Gastroesophageal sphincter (tissue), 4 donors: ENCODE measurements at regions not wholly inside any gene's neighbourhood (a gene's known extent, or its start where the extent isn't known, plus 50 kb on each side); places are given as distances from the start of the nearest gene placed in this dataset.

Experiments
- ATAC-seq: fragments of 150-250 bp; one replicate; pipeline ENCODE4 v1.9.1; 2016; ENCODE audit warnings: mild to moderate bottlenecking, moderate library complexity
- H3K27ac ChIP-seq, 4 donors: fragments of 200-600 bp; sonication (generic) in 3 of 4; 1 replicate in 3 of 4; 2 replicates in 1 of 4; pipeline ENCODE4 v1.5.1; 2016 to 2019
- H3K27me3 ChIP-seq: fragments of 200-600 bp; sonication (generic); one replicate; pipeline ENCODE4 v1.5.1; 2019
- H3K36me3 ChIP-seq, 2 donors: fragments of 200-600 bp; sonication (generic); one replicate each; pipeline ENCODE4 v1.5.1; 2019; ENCODE audit warnings: control low read depth in 1 of 2
- H3K4me1 ChIP-seq, 3 donors: fragments of 200-600 bp; sonication (generic); 1 replicate in 2 of 3; 2 replicates in 1 of 3; pipeline ENCODE4 v1.5.1; 2016 to 2019; ENCODE audit warnings: control low read depth in 2 of 3
- H3K4me3 ChIP-seq, 2 donors: fragments of 200-600 bp; sonication (generic); one replicate each; pipeline ENCODE4 v1.5.1; 2019; ENCODE audit warnings: mild to moderate bottlenecking in 1 of 2, moderate library complexity in 1 of 2
- H3K9me3 ChIP-seq, 3 donors: fragments of 200-600 bp; sonication (generic); one replicate each; pipeline ENCODE4 v1.5.1; 2017 to 2019; ENCODE audit warnings: control low read depth in 2 of 3
- EP300 ChIP-seq: sonication (generic); formaldehyde crosslinking; IDR thresholded peaks from one replicate; pipeline ENCODE4 v1.6.1; 2017; ENCODE audit warnings: antibody characterized with exemption, mild to moderate bottlenecking
- POLR2A ChIP-seq, 2 donors: fragments of 450-650 bp; IDR thresholded peaks; one replicate each; pipeline ENCODE4 v1.6.1; 2017; ENCODE audit warnings: antibody characterized with exemption in 2 of 2, mild to moderate bottlenecking in 2 of 2, moderate library complexity in 1 of 2
- POLR2AphosphoS5 ChIP-seq: sonication (generic); formaldehyde crosslinking; IDR thresholded peaks from one replicate; pipeline ENCODE4 v1.6.1; 2017; ENCODE audit warnings: antibody characterized with exemption
- WGBS, 2 donors: methylation state at CpG; one replicate each; pipeline ENCODE4 v1.1.5; 2018; ENCODE audit warnings: low coverage in 1 of 2; 5-methylcytosine and 5-hydroxymethylcytosine counted together
- TF ChIP-seq, protein P1 (sequence below), 4 experiments: fragments of 200-600 bp in 2 of 4; fragments of 450-650 bp in 2 of 4; sonication (generic) in 1 of 4; IDR thresholded peaks; one replicate each; pipeline ENCODE4 v1.5.1; 2017 to 2019; ENCODE audit warnings: antibody characterized with exemption in 4 of 4, mild to moderate bottlenecking in 2 of 4, moderate library complexity in 2 of 4

DNA sequence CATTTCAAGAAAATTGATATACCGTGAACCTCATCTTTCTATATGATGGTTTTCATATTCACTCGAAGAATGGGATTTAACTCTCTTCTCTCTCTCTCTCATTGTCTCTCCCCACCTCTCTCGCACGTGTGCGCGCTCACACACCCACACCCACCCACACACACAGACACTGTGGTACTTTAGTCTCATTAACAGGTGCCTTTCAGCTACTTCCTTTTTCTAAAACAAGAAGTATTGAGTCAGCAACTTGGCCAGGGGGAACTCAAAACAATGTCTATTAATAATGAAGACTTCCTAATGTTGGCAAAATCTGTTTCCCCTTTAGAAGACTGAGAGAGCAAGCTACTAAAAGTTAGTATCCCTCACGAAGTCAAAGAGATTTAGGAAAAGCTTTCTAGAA, 150.7 kb downstream of the TMCO5A start:
- Histone ChIP-seq H3K4me1 (peaks cover 0 to 2% (median under 1%) of the 10 kb centered on the region in 3 donors), H3K27me3 (no peaks in the 10 kb centered on the region), H3K4me3 (no peak overlapping the region), H3K27ac (no peak overlapping the region), H3K9me3 (no peaks in the 10 kb centered on the region), H3K36me3 (no peaks in the 10 kb centered on the region)
- ATAC-seq: no peak
- 54 to 59% methylated on average over 3 to 7 of the region's 7 CpGs for WGBS, 2 donors
- TF ChIP-seq, protein P1, sequence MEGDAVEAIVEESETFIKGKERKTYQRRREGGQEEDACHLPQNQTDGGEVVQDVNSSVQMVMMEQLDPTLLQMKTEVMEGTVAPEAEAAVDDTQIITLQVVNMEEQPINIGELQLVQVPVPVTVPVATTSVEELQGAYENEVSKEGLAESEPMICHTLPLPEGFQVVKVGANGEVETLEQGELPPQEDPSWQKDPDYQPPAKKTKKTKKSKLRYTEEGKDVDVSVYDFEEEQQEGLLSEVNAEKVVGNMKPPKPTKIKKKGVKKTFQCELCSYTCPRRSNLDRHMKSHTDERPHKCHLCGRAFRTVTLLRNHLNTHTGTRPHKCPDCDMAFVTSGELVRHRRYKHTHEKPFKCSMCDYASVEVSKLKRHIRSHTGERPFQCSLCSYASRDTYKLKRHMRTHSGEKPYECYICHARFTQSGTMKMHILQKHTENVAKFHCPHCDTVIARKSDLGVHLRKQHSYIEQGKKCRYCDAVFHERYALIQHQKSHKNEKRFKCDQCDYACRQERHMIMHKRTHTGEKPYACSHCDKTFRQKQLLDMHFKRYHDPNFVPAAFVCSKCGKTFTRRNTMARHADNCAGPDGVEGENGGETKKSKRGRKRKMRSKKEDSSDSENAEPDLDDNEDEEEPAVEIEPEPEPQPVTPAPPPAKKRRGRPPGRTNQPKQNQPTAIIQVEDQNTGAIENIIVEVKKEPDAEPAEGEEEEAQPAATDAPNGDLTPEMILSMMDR (IDR thresholded peaks at IDR 0.05): no peak
- no peak for TF ChIP-seq POLR2A (IDR thresholded peaks at IDR 0.05)
- no peak for TF ChIP-seq POLR2AphosphoS5

DNA sequence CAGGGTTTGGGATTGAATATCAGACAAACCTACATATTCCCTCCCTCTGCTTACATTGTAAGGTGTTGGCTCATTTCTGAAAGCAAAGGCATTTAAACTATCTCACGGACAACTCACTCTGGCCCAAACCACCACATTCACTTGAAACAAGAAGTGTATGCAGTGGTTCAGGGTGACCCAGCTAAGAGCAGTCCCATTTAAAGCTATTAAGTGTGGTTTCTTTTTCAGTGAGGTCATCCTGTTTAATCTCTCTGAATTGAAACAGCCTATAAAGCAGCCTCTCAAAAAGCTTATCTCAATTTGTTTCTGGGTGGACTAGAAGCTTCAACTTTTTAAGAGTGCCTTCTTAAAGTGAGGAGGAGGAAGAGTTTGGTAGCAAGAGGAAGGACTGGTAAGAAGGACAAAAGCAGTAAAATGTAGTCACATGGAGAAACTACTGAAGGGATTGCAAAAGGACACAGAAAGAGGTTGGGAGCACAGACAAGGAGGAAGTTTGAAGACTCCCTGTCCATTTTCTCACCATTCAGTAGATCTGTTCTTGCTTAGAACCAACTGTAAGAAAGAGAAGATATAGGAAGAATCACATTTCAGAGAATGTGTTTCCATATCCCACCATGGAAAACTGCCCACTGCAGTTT, 151.6 kb downstream of the TMCO5A start:
- Histone ChIP-seq H3K9me3 (no peaks in the 10 kb centered on the region), H3K4me1 (peaks cover 0 to 5% (median 3%) of the 10 kb centered on the region in 3 donors), H3K27me3 (no peaks in the 10 kb centered on the region), H3K36me3 (no peaks in the 10 kb centered on the region), H3K27ac (peak overlapping the region in 1 of 4 donors; percentile 59), H3K4me3 (no peak overlapping the region)
- no peak for ATAC-seq
- WGBS, 2 donors: 20 to 71% methylated on average over 1 of the region's 1 CpG
- TF ChIP-seq POLR2A (IDR thresholded peaks at IDR 0.05): no peak
- no peak for TF ChIP-seq POLR2AphosphoS5
- TF ChIP-seq, protein P1 (IDR thresholded peaks at IDR 0.05): no peak
- TF ChIP-seq EP300: no peak

DNA sequence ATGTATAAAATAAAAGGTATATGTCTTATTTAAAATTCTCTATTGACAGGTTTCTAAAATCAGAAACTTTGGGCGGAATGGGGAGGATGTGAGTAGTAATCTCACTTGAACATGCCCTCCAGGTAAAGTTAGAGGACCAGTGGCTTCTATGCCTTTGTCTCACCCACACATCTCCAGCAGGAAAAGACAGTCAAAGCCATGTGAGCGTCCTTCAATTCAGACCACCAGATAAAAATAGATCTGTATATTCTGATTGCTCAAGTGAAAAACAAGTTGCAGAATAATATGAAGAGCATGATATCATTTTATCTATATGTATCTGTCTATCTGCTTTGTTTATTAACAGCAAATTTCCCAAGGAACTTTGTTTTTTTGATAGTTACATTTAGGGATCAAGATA, 152.2 kb downstream of the TMCO5A start:
- Histone ChIP-seq H3K9me3 (no peaks in the 10 kb centered on the region), H3K27me3 (no peaks in the 10 kb centered on the region), H3K36me3 (no peaks in the 10 kb centered on the region), H3K4me1 (peaks cover 0 to 7% (median 3%) of the 10 kb centered on the region in 3 donors), H3K27ac (no peak overlapping the region), H3K4me3 (no peak overlapping the region)
- 92 to 100% methylated on average over 1 to 2 of the region's 2 CpGs for WGBS, 2 donors
- ATAC-seq: no peak
- TF ChIP-seq EP300: no peak
- TF ChIP-seq POLR2A (IDR thresholded peaks at IDR 0.05): no peak
- TF ChIP-seq, protein P1 (IDR thresholded peaks at IDR 0.05): no peak
- TF ChIP-seq POLR2AphosphoS5: no peak

DNA sequence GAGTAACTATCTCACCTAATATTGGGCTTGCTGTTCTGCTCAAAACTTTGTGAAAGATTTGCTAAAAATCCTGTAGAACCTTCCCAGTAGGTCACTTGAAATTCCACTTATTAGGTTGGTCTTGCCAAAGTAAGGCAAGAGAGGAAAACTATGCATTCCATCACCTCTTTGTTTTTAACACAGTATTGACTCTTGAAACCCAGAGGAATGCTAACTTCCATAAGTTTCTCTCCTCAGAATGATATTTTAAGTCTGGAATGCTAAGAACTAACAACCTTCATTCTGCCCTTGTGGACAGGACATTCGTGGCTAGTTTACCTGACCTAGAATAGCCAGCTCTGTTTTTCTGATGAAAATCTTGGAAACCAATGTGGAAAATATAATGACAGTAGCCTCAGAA, 154.5 kb downstream of the TMCO5A start:
- Histone ChIP-seq H3K9me3 (no peaks in the 10 kb centered on the region), H3K36me3 (no peaks in the 10 kb centered on the region), H3K27me3 (no peaks in the 10 kb centered on the region), H3K4me3 (no peak overlapping the region), H3K4me1 (peaks cover 0 to 7% (median 3%) of the 10 kb centered on the region in 3 donors), H3K27ac (peak overlapping the region in 1 of 4 donors; percentile 52)
- no peak for ATAC-seq
- no peak for TF ChIP-seq EP300
- TF ChIP-seq, protein P1 (IDR thresholded peaks at IDR 0.05): no peak
- TF ChIP-seq POLR2AphosphoS5: no peak
- no peak for TF ChIP-seq POLR2A (IDR thresholded peaks at IDR 0.05)
- 30 to 33% methylated on average over 1 of the region's 1 CpG for WGBS, 2 donors

DNA sequence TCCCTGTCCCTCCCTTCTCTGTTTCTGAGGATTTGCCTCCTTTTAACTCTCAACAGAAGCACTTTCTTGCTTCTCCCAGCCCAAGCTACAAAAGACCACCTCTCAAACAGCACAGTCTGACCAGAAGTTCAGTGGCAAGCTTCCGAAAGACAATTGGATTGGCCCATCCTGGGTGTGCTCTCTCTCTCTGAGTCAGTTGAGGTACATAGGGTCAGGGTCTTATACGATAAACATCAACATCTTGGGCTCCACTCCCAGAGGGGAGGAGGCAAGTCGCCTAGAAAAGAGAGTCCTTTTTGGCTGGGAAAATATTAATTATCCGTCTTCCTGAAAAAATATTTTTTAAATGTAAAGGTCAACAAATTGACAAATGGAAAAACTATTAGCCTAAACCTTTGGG, 155.8 kb downstream of the TMCO5A start:
- 36 to 66% methylated on average over 3 to 4 of the region's 4 CpGs for WGBS, 2 donors
- TF ChIP-seq POLR2A (IDR thresholded peaks at IDR 0.05) (no peak), EP300 (no peak), POLR2AphosphoS5 (no peak)
- TF ChIP-seq, protein P1 (IDR thresholded peaks at IDR 0.05): no peak
- Histone ChIP-seq H3K4me3 (no peak overlapping the region), H3K9me3 (no peaks in the 10 kb centered on the region), H3K27me3 (no peaks in the 10 kb centered on the region), H3K27ac (peak overlapping the region in 3 of 4 donors; percentile 26 to 74 (median 63)), H3K4me1 (peaks cover 0 to 7% (median 3%) of the 10 kb centered on the region in 3 donors), H3K36me3 (no peaks in the 10 kb centered on the region)
- ATAC-seq: no peak
